GM21515 (cell line): ENCODE measurements at regions not wholly inside any gene's neighbourhood (a gene's known extent, or its start where the extent isn't known, plus 50 kb on each side); places are given as distances from the start of the nearest gene placed in this dataset.

Experiments
- ATAC-seq: cut with Tn5 transposase; IDR thresholded peaks from one replicate; pipeline ENCODE4 v1.9.1; 2021; ENCODE audit not compliant: unreplicated experiment

- ATAC-seq = no peak
These were observed 298.4 kb upstream of the IRX4 start for GRCh38 chr5:2181149-2181548.

GRCh38 chr5:2180456-2180855 lies 297.7 kb upstream of the IRX4 start:
- no peak for ATAC-seq

DNA sequence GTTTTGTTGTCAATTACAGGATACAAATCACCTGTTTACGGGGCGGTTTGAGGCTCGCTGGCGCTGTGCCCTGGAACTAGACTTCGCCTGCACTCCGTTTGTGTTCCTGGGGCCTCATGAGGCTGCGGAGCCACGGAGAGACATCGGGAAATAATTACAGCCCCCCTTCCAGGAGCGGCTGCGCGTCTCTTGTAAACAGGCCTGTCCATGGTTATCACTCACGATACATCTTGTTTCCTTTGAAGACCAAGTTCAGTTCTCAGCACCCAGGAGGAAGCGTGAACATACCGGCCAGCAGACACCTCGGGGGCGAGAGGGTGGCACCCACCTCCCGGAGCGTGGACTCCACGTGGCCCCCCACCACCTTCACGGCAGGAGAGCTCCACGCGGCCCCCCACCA lies 297.1 kb upstream of the IRX4 start:
- no peak for ATAC-seq

DNA sequence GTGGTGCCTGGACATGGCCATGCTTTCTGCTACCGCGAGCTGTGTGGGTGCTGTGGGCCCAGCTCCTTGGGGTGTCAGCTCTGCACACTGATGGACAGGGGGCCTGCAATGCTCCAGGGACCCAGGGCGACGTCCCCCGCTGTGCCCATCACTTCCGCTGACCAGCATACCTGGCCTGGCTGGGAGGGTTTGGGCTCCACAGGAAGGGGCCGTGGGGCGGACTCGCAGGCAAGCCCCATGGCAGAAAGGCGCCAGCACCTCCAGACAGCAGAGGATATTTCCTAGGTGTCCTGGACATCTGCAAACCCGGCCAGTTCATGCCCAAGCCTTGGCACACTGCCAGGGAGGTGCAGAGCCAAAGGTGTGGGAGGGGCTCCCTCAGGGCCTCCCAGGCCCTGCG lies 295.8 kb upstream of the IRX4 start:
- no peak for ATAC-seq

GRCh38 chr5:2178071-2178477 lies 295.3 kb upstream of the IRX4 start:
- ATAC-seq = no peak

DNA sequence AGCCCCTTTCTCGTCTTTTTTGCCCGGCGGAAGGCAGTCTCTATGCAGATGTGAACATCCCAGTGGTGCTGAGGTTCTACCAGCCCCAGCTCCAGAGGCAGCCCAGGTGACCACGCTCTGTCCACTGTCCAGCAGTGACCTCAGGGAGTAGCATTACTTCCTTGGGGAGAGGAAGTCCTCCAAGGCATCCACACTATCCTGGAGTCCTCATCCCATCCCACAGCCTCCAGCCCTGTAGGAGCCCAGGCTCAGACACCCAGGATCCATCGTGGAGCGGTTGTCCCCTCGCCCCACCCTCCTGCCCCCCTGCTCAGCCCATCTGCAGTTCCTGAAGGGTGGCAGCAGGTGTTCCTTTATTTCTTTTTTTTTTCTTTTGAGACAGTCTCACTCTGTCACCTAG lies 294.5 kb upstream of the IRX4 start:
- ATAC-seq = no peak

DNA sequence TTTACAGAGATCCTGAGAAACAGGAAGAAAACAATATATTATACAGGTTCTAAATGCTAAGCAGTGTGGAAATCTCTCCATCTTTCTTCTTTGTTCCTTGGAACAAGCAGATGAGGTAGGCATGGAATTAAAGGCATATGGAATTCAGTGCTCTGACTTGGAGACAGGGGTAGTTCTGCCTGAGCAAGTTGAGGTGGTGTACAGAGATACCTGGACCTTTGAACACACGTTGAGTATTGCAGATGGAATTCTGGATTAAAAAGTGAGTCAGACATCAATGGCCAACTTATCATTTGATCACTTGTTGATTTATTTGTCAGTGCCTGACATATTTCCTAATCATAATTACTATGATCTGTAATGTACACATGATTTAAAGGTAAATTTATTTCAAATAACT lies 293.9 kb upstream of the IRX4 start:
- no peak for ATAC-seq

DNA sequence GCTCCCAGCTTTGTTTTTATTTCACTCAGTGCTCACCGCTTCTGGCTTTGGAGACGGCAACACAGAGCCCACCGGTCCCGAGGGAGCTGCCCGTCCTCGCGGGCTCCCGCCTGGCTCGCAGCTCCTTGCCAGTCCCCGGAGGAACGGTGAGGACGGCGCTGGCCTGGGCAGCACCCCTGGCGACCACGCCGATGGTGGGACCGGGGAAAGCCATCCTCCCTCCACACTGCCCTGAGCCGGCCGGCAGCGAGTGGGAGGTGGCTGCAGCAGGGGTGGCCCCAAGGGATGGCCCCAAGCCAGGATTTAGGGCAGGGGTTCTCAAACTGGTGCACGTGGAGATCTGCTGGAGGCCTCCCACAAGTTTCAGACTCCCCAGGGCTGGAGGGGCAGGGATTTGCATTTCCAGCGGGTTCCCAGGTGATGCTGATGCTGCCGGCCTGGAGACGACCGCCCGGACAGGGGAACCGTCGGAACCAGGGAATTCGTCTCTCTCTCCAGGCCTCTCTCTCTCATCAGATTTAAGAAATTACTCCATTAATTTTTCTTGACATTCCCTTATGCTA lies 293.2 kb upstream of the IRX4 start:
- ATAC-seq = no peak

DNA sequence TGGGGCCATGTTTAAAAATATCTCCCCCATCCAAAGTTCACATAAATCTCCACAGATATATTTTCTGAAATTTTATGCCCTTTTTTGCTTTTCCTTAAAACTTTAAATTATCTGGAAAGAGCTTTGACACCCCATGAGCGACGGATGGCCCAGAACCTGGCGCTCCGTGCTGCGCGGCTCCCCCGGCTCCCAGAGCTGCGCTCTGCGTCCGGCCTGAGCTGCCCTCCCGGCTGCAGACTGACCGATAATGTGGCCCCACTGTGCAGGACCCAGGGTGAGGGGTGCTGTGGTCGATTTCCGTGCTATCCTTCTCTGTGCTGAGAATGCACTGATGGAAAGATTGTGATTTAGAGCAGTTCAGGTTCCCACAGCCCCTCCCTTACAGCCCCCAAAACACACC lies 292.3 kb upstream of the IRX4 start:
- no peak for ATAC-seq

GRCh38 chr5:2174538-2174937 lies 291.8 kb upstream of the IRX4 start:
- ATAC-seq = no peak

DNA sequence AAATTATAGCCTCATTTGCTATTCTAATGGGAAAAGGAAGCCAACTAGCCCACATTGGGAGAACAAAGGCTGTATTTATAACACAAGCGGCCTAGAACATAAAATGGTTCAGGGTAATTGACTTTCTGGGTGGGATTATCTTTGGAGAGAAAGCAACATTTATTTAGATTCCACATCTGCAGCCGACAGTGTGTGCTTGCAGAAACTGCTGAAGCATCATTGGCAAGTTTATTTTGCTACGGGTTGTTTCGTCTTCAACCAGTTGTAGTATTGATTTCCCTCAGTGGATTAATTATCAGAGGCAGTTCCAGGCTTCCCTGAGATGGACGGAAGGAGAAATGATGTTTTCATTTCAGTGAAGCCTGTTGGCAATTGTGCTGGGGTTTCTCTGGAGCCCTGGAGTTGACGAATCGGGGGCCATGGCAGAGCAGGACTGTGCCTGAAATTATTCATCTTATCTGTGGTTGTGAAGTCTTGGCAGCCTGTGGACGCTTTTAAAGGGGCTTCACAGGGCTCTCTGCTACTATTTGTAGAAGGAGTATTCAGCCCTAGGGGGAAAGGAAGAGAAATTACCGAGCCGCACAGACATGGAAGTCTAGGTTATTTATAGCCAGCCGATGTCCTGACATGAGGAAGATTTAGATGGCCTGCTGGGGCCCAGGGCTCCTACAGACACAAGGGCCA lies 290.6 kb upstream of the IRX4 start:
- no peak for ATAC-seq

- no peak for ATAC-seq
These were observed 289.7 kb upstream of the IRX4 start for GRCh38 chr5:2172471-2172870.

DNA sequence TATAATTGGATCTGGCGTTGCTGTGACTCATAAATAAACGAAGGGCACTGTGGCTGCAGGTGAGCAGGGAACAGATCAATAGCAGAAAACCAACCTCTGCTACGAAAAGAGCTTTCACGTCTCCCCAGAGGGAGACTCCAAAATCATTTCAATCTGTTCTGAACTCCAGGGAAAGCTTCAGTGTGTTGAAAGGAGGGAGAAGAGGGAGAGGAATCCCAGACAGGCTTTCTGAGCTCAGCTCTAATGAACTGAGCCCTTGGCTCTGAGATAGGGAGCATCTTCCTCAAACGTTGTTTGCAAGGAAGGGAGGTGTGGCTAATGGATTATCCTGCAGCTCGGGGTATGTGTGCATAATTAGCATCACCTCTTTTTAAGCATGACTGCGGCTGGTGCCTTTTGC lies 288.0 kb upstream of the IRX4 start:
- ATAC-seq = no peak

DNA sequence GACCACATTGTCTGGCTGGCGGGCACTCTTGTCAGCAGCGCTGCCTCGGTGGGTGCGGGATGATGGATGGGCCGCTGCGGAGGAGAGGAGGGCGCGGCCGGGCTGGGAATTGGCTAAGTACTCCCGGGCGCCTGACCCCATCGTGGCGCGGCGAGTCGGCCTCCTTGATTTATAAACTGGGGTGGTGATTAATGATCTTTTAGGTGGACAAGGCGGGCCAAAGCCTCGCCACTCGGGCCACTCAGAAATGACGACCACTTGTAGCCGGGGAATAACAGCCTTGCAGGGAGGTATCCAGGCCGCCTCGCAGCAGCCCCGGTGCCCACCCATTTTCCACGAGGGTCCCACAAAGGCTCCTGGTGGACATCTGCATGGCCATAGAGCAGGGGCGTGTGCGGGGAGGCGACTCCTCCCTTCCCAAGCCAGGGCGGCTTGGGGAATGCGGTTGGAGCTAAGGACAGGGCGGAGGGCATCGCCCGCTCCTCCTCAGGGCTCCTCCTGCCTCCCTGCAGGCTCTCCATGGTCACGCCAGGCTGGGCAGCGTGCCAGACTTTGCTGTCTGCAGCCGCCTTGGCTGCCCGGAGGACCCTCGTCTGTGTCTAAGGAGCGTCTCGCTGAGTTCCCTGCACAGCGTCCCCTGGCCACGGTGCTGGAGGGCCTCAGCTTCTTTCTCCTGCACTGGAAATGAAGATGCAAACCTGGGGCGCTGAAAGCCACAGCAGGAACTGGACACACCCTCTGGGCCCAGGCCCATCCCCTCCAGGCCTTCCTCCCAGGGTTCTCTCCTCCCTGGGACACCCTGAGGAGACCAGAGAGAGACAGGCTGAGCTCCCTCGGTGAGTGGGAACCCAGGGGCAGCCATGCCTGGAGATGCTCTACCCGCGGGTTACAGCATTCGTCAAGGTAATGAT lies 287.4 kb upstream of the IRX4 start:
- no peak for ATAC-seq

DNA sequence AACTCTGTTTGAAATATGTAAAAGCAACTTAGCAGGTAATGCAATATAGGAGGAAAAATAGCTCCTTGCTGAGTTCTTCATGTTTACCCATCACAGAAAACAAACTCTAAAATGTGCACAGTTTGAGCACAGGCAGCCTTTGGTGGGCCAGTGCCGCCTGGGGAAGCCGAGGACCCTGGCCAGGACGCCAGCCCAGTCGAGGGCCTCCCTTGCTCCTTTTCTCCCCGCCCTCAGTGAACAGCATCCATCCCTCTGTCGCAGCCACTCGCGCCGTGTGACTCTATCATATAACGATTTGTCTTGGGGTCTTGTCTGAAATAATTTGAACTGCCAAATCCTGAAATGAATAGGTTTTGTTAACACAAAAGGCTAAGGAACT lies 286.7 kb upstream of the IRX4 start:
- ATAC-seq = no peak

DNA sequence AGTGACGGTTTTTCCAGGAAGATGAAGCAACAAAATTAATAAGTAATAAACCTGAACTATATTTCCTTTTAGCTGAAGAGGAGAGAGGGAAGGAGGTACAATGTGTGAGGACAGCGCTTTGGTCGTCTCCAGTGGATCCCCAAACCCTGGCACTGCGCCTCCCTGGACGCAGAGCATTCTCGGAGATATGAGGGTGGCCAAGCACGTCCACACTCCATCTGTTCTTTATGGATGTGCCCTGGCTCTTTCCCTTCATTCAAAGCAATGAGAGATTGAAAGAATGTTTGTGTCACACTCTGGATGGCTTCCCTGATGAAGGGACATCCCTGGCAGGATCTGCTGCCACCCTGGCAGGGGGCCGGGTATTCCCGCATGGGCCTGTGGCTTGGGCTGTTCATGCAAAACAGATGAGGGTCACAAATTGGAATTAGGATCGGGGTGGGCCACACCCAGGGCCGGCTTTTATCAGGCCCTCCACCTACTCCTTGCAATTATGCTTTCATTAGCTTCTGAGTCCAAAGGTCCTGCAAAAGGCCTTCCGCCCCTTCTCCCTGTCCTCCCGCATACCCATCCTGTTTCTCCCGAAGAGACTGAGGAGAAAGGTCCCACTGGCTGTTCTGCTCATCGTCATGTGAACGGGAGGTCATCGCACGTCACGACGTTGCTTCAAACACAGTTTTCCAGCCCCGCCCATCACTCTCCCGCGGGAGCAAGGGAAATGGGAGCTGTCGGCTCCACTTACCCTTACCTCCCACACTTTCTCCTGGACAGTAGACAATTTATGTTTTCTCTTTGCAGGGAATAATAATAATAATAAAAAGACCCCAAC lies 286.1 kb upstream of the IRX4 start:
- no peak for ATAC-seq

DNA sequence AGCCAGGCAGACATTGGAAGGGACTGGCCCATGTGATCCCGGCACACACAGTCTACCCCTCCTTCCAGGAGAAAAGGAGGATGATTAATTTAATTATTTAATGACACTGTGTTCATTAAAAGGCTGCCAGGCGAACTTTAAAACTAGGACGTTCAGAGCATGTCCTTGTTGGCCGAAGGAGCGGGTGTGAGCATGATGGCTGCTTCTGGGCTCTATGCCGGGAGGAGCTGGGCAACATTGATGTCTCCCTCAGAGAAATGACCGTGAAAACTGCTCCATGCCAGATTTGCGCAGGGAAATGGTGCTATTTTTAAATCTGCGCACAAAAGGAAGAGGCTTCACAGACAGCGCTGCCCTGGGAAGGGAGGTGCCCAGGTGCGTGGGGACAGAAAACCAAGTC lies 284.9 kb upstream of the IRX4 start:
- ATAC-seq = no peak

GRCh38 chr5:2166979-2167377 lies 284.3 kb upstream of the IRX4 start:
- ATAC-seq = no peak

GRCh38 chr5:2166306-2166978 lies 283.7 kb upstream of the IRX4 start:
- no peak for ATAC-seq

GRCh38 chr5:2165615-2166305 lies 283.0 kb upstream of the IRX4 start:
- no peak for ATAC-seq
